Heart right ventricle (tissue), 16 donors: ENCODE measurements at regions not wholly inside any gene's neighbourhood (a gene's known extent, or its start where the extent isn't known, plus 50 kb on each side); places are given as distances from the start of the nearest gene placed in this dataset.

Source experiments
- ATAC-seq, 8 donors: fragments of 200-7000 bp; cut with Tn5 transposase; one replicate each; pipeline ENCODE4 v1.9.1; 2020; ENCODE audit warnings: mild to moderate bottlenecking in 8 of 8, moderate library complexity in 8 of 8, moderate number of reproducible peaks in 1 of 8
- DNase-seq, 2 donors: peaks; one replicate each; pipeline ENCODE4 v3.0.0-alpha.2; 2020
- H3K27ac ChIP-seq, 10 donors: fragments of 200-600 bp; sonication (generic) in 2 of 10; one replicate each; pipeline versions ENCODE4 v1.5.0 to v1.8.0; 2020 to 2022; ENCODE audit warnings: mild to moderate bottlenecking in 3 of 10
- H3K27me3 ChIP-seq, 7 donors: fragments of 200-600 bp; one replicate each; pipeline ENCODE4 v1.8.0; 2021 to 2022; ENCODE audit warnings: mild to moderate bottlenecking in 2 of 7
- H3K36me3 ChIP-seq, 9 donors: fragments of 200-600 bp; sonication (generic) in 1 of 9; one replicate each; pipeline versions ENCODE4 v1.5.0 to v1.8.0; 2020 to 2022; ENCODE audit warnings: mild to moderate bottlenecking in 2 of 9
- H3K4me1 ChIP-seq, 9 donors: fragments of 200-600 bp; sonication (generic) in 1 of 9; one replicate each; pipeline versions ENCODE4 v1.5.0 to v1.8.0; 2020 to 2022; ENCODE audit warnings: mild to moderate bottlenecking in 4 of 9
- H3K4me3 ChIP-seq, 10 donors: fragments of 200-600 bp; sonication (generic) in 2 of 10; one replicate each; pipeline versions ENCODE4 v1.5.0 to v1.8.0; 2020 to 2022; ENCODE audit warnings: mild to moderate bottlenecking in 7 of 10, moderate library complexity in 2 of 10
- H3K9me3 ChIP-seq, 11 donors: fragments of 200-600 bp in 10 of 11; sonication (generic) in 2 of 11; one replicate each; pipeline versions ENCODE4 v1.5.0 to v1.8.0; 2013 to 2022; ENCODE audit warnings: mild to moderate bottlenecking in 2 of 11, control low read depth in 1 of 11, moderate library complexity in 1 of 11
- CTCF ChIP-seq, 9 donors: fragments of 200-600 bp; sonication (generic) in 2 of 9; IDR thresholded peaks; one replicate each; pipeline versions ENCODE4 v1.5.0 to v1.8.0; 2021 to 2022; ENCODE audit warnings: antibody characterized with exemption in 9 of 9, mild to moderate bottlenecking in 5 of 9, moderate library complexity in 1 of 9
- WGBS, 2 donors: extraction: QIAGEN DNeasy Blood & Tissue Kit; methylation state at CpG; one replicate each; pipeline ENCODE4 v1.1.7; 2013; ENCODE audit warnings: inconsistent platforms in 1 of 2; 5-methylcytosine and 5-hydroxymethylcytosine counted together
- intact Hi-C, 10 donors: fragments of 100-400 bp; cut with DNase I; formaldehyde crosslinking; loops; one replicate each; pipeline versions ENCODE4 v1.11.1 to v1.14.2; 2022
- donor health status: Arrhythmogenic right ventricular cardiomyopathy.
- donor health status: ischemic (EF 13 %, LVEDD 7.1; RV severe dilation, severe dysfunction).
- donor health status: healthy with polysubstance abuse.
- donor health status: DM: no; HTN: yes; CAD: no.
- donor health status: DM: no; HTN: no; CAD: no.
- donor health status: ischemic (EF 25% LVEDD 6.9; RV normal size, moderate dysfunction).
- donor health status: ischemic (EF 25% LVEDD 5.7; RV mildly dilated, moderate dysfunction).
- donor health status: healthy.
- donor health status: DM: yes; HTN: yes; CAD: no.
- donor health status: Ischemic cardiomyopathy.
- donor health status: ischemic (EF 35%, LVEDD 5.7; RV mildly dilated, moderate dysfunction).
- donor health status: nonischemic (EF 11% LVEDD 7.7; RV severe dilation, severe dysfunction).
- donor health status: DM: yes; HTN: yes; CAD: no.
- donor health status: PGD.
- donor health status: ischemic (EF 29% LVEDD 5.4; RV normal size, mild dysfunction).
- donor health status: nonischemic (EF 23%, LVEDD 6.1; RV moderate dilation, normal function).

DNA sequence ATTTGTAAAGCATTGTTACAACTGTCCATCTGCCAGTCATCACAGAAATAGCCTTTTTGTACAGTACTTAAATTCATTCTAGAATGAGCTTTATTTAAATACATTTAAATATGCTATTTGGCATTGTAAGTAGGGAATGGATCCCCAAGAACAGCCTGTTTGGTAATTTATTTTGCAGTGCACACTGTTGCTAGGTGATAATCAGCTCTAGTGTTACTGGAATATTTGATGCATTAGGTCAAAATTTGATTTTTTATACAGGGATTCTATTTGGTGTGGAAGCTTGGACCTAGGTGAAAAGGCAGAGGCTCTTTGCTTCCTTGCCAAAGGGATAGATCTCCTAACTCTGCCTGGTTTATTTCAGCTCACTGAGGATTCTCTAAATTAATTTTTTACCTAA, 593.7 kb downstream of the EPM2A start:
- Histone ChIP-seq H3K4me3 (no peak overlapping the region), H3K4me1 (no peaks in the 10 kb centered on the region), H3K27me3 (no peaks in the 10 kb centered on the region), H3K36me3 (no peaks in the 10 kb centered on the region), H3K9me3 (no peaks in the 10 kb centered on the region), H3K27ac (no peak overlapping the region)
- ATAC-seq (no peak), DNase-seq (no peak)
- TF ChIP-seq CTCF (IDR thresholded peaks at IDR 0.05) = no peak
- intact Hi-C loops = no loop called here

GRCh38 chr6:145142958-145143357, 592.4 kb downstream of the EPM2A start:
- H3K4me1 ChIP-seq = peaks cover 0 to 10% (median 1%) of the 10 kb centered on the region in 9 donors
- no peak overlapping the region for H3K4me3 ChIP-seq
- no peaks in the 10 kb centered on the region for H3K27me3 ChIP-seq
- ATAC-seq (no peak), DNase-seq (no peak)
- H3K27ac ChIP-seq = no peak overlapping the region
- H3K9me3 ChIP-seq = no peaks in the 10 kb centered on the region
- H3K36me3 ChIP-seq = no peaks in the 10 kb centered on the region
- intact Hi-C loops = no loop called here
- WGBS, 2 donors = 97 to 98% methylated on average over 1 of the region's 1 CpG
- no peak for TF ChIP-seq CTCF (IDR thresholded peaks at IDR 0.05)

DNA sequence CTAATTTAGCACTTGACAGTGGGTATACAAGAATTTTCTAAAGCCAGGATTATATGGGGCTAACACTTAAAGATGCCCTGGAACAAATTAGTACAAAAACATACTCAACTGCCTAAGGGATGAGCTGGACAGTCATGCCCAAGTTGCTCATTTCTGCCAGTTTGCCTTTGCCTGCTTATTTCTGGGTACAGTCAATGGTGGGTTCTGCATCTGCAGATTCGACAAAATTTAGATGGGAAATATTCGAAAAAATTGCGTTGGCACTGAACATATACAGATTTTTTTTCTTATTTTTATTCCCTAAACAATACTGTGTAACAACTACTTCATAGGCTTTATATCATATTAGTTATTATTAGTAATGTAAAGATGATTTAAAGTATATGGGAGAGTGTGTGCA, 591.9 kb downstream of the EPM2A start:
- ATAC-seq = no peak
- H3K27me3 ChIP-seq = no peaks in the 10 kb centered on the region
- intact Hi-C loops = no loop called here
- no peak overlapping the region for H3K27ac ChIP-seq
- no peak for TF ChIP-seq CTCF (IDR thresholded peaks at IDR 0.05)
- no peak for DNase-seq
- WGBS, 2 donors = 88 to 89% methylated on average over 3 of the region's 3 CpGs
- H3K9me3 ChIP-seq = no peaks in the 10 kb centered on the region
- H3K4me1 ChIP-seq = peaks cover 0 to 14% (median 5%) of the 10 kb centered on the region in 9 donors
- no peaks in the 10 kb centered on the region for H3K36me3 ChIP-seq
- no peak overlapping the region for H3K4me3 ChIP-seq

DNA sequence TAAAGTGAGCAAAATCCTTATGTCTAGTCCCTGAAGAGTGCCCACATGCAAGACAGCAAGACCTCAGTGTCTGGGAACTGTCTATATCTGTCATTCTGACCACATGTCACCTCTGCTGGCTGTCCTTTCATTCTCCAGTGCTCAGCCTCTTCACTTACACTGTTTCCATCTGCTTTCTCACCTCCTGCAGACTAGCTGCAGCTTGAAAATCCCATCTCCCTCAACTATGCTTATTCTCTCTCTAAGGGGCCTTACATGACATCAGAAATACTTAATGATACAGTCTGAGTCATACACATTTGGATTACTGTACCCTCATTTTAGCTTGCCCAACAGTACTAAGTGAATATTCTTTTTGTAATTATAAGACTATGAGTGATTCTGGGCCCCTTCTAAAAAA, 587.8 kb downstream of the EPM2A start:
- intact Hi-C loops = no loop called here
- H3K27ac ChIP-seq = peak overlapping the region in 4 of 10 donors; percentile 45 to 63 (median 54)

More for the DNA sequence above, 587.8 kb downstream of the EPM2A start:
- Histone ChIP-seq H3K4me1 (peaks cover 0 to 20% (median 6%) of the 10 kb centered on the region in 9 donors), H3K27me3 (no peaks in the 10 kb centered on the region), H3K4me3 (no peak overlapping the region), H3K36me3 (no peaks in the 10 kb centered on the region), H3K9me3 (no peaks in the 10 kb centered on the region)
- ATAC-seq (peak in 7 of 8 donors; percentile 46 to 84 (median 80)), DNase-seq (no peak)
- no peak for TF ChIP-seq CTCF (IDR thresholded peaks at IDR 0.05)
